Loucy (cell line): ENCODE measurements at regions not wholly inside any gene's neighbourhood (a gene's known extent, or its start where the extent isn't known, plus 50 kb on each side); places are given as distances from the start of the nearest gene placed in this dataset.

Experiments used
- H2AFZ ChIP-seq: fragments of 200-600 bp; sonication (generic); 2 replicates; pipeline ENCODE4 v1.6.0; 2016; ENCODE audit warnings: antibody characterized with exemption, mild to moderate bottlenecking, low read length, moderate library complexity
- H3F3A ChIP-seq: fragments of 200-600 bp; 2 replicates; pipeline ENCODE4 v1.6.0; 2016; ENCODE audit warnings: antibody characterized with exemption, low read depth, mild to moderate bottlenecking
- H3K27me3 ChIP-seq: fragments of 200-600 bp; sonication (generic); 2 replicates; pipeline ENCODE4 v1.6.1; 2014; ENCODE audit warnings: low read length, mild to moderate bottlenecking; ENCODE audit not compliant: insufficient read depth, poor library complexity, severe bottlenecking
- H3K36me3 ChIP-seq: fragments of 200-600 bp; sonication (generic); 2 replicates; pipeline ENCODE4 v1.6.1; 2016; ENCODE audit warnings: low read length; ENCODE audit not compliant: insufficient read depth
- H3K4me1 ChIP-seq: fragments of 200-600 bp; sonication (generic); 2 replicates; pipeline ENCODE4 v1.5.1; 2014; ENCODE audit warnings: low read length, mild to moderate bottlenecking; ENCODE audit not compliant: insufficient read depth, poor library complexity, severe bottlenecking
- H3K4me2 ChIP-seq: fragments of 200-600 bp; sonication (generic); 2 replicates; pipeline ENCODE4 v1.6.0; 2014; ENCODE audit warnings: antibody characterized with exemption, low read length, low read depth, mild to moderate bottlenecking; ENCODE audit not compliant: poor library complexity, severe bottlenecking
- H3K4me3 ChIP-seq: fragments of 200-600 bp; sonication (generic); 2 replicates; pipeline ENCODE4 v1.5.1; 2014; ENCODE audit warnings: low read length, mild to moderate bottlenecking, mixed read lengths; ENCODE audit not compliant: poor library complexity, severe bottlenecking
- H3K79me2 ChIP-seq: fragments of 200-600 bp; sonication (generic); 2 replicates; pipeline ENCODE4 v1.6.1; 2014; ENCODE audit warnings: low read length; ENCODE audit not compliant: insufficient read depth
- H3K9ac ChIP-seq: fragments of 200-600 bp; sonication (generic); 2 replicates; pipeline ENCODE4 v1.6.0; 2014; ENCODE audit warnings: mild to moderate bottlenecking, low read depth, low read length, moderate library complexity; ENCODE audit not compliant: poor library complexity, severe bottlenecking
- H3K9me2 ChIP-seq: fragments of 200-600 bp; sonication (generic); replicated peaks from 2 replicates; pipeline ENCODE4 v1.6.1; 2016; ENCODE audit warnings: low read depth, low read length, mixed read lengths
- H3K9me3 ChIP-seq: fragments of 200-600 bp; sonication (generic); 2 replicates; pipeline ENCODE4 v1.6.1; 2014; ENCODE audit warnings: mild to moderate bottlenecking, antibody characterized with exemption, low read length, low read depth; ENCODE audit not compliant: insufficient read depth
- H4K20me1 ChIP-seq: fragments of 200-600 bp; sonication (generic); 2 replicates; pipeline ENCODE4 v1.6.0; 2014; ENCODE audit warnings: antibody characterized with exemption, low read length, mild to moderate bottlenecking; ENCODE audit not compliant: insufficient read depth, poor library complexity, severe bottlenecking
- EZH2phosphoT487 ChIP-seq: fragments of 200-600 bp; IDR thresholded peaks from 2 replicates; pipeline ENCODE4 v1.6.1; 2018; ENCODE audit warnings: antibody characterized with exemption, mild to moderate bottlenecking, moderate library complexity, borderline replicate concordance
- TF ChIP-seq, protein P1 (sequence below): fragments of 200-600 bp; sonication (generic); conservative IDR thresholded peaks from 2 replicates; pipeline ENCODE4 v1.5.1; 2014; ENCODE audit warnings: mild to moderate bottlenecking, antibody characterized with exemption, low read length

DNA sequence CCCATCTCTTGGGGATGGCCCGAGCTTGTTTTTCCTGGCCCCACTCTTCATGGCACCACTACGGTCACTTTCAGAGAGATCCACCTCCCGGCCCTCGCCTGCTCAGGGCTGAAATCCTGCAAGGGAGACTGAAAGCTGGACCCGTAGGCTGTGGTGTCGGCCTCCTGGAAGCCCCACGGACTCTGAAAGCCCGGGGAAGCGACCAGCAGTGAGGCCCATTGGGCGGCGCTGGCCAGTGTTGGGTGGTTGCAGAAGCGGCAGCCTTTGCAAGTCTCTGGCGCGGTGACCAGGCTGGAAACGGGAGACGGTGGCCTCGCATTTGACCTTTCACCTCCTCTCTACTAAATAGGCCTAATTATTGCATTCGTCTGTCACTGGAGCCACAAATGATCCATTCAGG lies 186.0 kb upstream of the FOXF1 start:
- no peaks in the 10 kb centered on the region for H4K20me1 ChIP-seq
- H3F3A ChIP-seq = no peaks in the 10 kb centered on the region
- no peaks in the 10 kb centered on the region for H3K79me2 ChIP-seq
- H2AFZ ChIP-seq = no peak overlapping the region
- no peaks in the 10 kb centered on the region for H3K4me1 ChIP-seq
- no peak overlapping the region for H3K4me3 ChIP-seq
- H3K36me3 ChIP-seq = no peaks in the 10 kb centered on the region
- H3K9me2 ChIP-seq = no peaks in the 10 kb centered on the region
- H3K4me2 ChIP-seq = no peak overlapping the region
- no peaks in the 10 kb centered on the region for H3K27me3 ChIP-seq
- H3K9ac ChIP-seq = no peak overlapping the region
- no peaks in the 10 kb centered on the region; the same call in 1 of the 2 replicates for H3K9me3 ChIP-seq
- no peak for TF ChIP-seq EZH2phosphoT487
- TF ChIP-seq, protein P1, sequence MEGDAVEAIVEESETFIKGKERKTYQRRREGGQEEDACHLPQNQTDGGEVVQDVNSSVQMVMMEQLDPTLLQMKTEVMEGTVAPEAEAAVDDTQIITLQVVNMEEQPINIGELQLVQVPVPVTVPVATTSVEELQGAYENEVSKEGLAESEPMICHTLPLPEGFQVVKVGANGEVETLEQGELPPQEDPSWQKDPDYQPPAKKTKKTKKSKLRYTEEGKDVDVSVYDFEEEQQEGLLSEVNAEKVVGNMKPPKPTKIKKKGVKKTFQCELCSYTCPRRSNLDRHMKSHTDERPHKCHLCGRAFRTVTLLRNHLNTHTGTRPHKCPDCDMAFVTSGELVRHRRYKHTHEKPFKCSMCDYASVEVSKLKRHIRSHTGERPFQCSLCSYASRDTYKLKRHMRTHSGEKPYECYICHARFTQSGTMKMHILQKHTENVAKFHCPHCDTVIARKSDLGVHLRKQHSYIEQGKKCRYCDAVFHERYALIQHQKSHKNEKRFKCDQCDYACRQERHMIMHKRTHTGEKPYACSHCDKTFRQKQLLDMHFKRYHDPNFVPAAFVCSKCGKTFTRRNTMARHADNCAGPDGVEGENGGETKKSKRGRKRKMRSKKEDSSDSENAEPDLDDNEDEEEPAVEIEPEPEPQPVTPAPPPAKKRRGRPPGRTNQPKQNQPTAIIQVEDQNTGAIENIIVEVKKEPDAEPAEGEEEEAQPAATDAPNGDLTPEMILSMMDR = no peak

DNA sequence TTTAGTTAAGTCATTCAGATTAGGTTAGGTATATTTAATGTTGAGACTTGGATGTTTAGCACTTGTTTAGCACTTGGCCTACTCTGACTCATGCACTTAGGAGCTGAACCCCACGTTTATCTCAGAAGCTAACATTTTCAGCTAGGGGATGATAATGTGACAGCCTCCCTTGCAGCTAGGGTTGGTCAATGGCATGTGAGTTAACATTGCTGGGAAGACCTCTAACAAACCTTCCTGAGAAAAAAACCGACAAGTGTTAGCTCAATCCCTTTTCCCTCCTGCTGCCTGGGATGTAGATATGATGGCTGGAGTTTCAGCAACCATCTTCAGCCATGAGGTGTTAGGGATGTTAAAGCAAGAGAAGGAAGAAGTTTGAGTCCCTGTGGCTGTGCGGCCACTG lies 185.0 kb upstream of the FOXF1 start:
- Histone ChIP-seq H3K79me2 (no peaks in the 10 kb centered on the region), H3F3A (no peaks in the 10 kb centered on the region), H3K9me3 (no peaks in the 10 kb centered on the region; the same call in 1 of the 2 replicates), H3K9me2 (no peaks in the 10 kb centered on the region), H3K36me3 (no peaks in the 10 kb centered on the region), H3K9ac (no peak overlapping the region), H3K27me3 (no peaks in the 10 kb centered on the region), H3K4me2 (no peak overlapping the region), H3K4me3 (no peak overlapping the region), H3K4me1 (no peaks in the 10 kb centered on the region), H2AFZ (no peak overlapping the region), H4K20me1 (no peaks in the 10 kb centered on the region)
- TF ChIP-seq, protein P1 = no peak
- TF ChIP-seq EZH2phosphoT487 = no peak

DNA sequence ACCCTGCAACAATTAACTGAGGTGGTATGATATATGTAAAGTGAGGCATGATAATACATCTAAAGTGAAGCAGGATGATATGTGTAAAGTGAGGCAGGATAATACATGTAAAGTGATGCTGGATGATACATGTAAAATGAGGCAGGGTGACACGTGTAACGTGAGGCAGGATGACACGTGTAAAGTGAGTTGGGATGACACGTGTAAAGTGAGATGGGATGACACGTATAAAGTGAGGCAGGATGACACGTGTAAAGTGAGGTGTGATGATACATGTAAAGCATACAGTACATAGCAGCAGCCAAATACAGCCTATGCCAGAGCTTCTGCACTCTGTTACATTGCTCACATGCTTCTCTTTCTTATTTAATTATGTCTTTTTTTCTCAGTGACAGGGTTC lies 184.4 kb upstream of the FOXF1 start:
- Histone ChIP-seq H3K4me3 (no peak overlapping the region), H3K9ac (no peak overlapping the region), H3K79me2 (no peaks in the 10 kb centered on the region), H2AFZ (no peak overlapping the region), H3K4me1 (no peaks in the 10 kb centered on the region), H4K20me1 (no peaks in the 10 kb centered on the region), H3K9me2 (no peaks in the 10 kb centered on the region), H3K36me3 (no peaks in the 10 kb centered on the region), H3K9me3 (no peaks in the 10 kb centered on the region; the same call in 1 of the 2 replicates), H3K4me2 (no peak overlapping the region), H3F3A (no peaks in the 10 kb centered on the region), H3K27me3 (no peaks in the 10 kb centered on the region)
- TF ChIP-seq, protein P1 = no peak
- TF ChIP-seq EZH2phosphoT487 = no peak
